Neural cell (in vitro differentiated cells): ENCODE measurements at regions not wholly inside any gene's neighbourhood (a gene's known extent, or its start where the extent isn't known, plus 50 kb on each side); places are given as distances from the start of the nearest gene placed in this dataset.

Experiments used
- H2AFZ ChIP-seq: fragments of 200-600, 300-800 bp; sonication (generic), shearing (Covaris generic); 2 replicates; pipeline ENCODE4 v1.6.0; 2014; ENCODE audit warnings: low read depth, mild to moderate bottlenecking, antibody characterized with exemption, low read length, moderate library complexity
- H3F3A ChIP-seq: fragments of 200-600 bp; shearing (Covaris generic); 2 replicates; pipeline ENCODE4 v1.6.1; 2016; ENCODE audit warnings: mild to moderate bottlenecking, moderate library complexity, mixed read lengths, antibody characterized with exemption, low read length; ENCODE audit not compliant: insufficient read depth, poor library complexity, severe bottlenecking
- H3K27ac ChIP-seq: fragments of 200-600, 300-800 bp; sonication (generic), shearing (Covaris generic); 2 replicates; pipeline ENCODE4 v1.5.1; 2014; ENCODE audit warnings: mild to moderate bottlenecking, low read length, moderate library complexity
- H3K27me3 ChIP-seq: fragments of 300-800, 200-600 bp; sonication (generic), shearing (Covaris generic); 2 replicates; pipeline ENCODE4 v1.6.0; 2014; ENCODE audit warnings: mild to moderate bottlenecking, low read depth, low read length, moderate library complexity; ENCODE audit not compliant: insufficient read depth
- H3K36me3 ChIP-seq: fragments of 300-800, 200-600 bp; sonication (generic), shearing (Covaris generic); 2 replicates; pipeline ENCODE4 v1.5.1; 2014; ENCODE audit warnings: mild to moderate bottlenecking, antibody characterized with exemption, low read length, moderate library complexity; ENCODE audit not compliant: insufficient read depth
- H3K4me2 ChIP-seq: fragments of 300-800, 200-600 bp; sonication (generic), shearing (Covaris generic); 2 replicates; pipeline ENCODE4 v1.6.0; 2014; ENCODE audit warnings: mild to moderate bottlenecking, low read length
- H3K4me3 ChIP-seq: fragments of 300-800, 200-600 bp; sonication (generic), shearing (Covaris generic); 2 replicates; pipeline ENCODE4 v1.5.1; 2014; ENCODE audit warnings: mild to moderate bottlenecking, low read length, moderate library complexity
- H3K79me2 ChIP-seq: fragments of 200-600 bp; shearing (Covaris generic); replicated peaks from 2 replicates; pipeline ENCODE4 v1.6.0; 2014; ENCODE audit warnings: mild to moderate bottlenecking, low read length, moderate library complexity; ENCODE audit not compliant: insufficient read depth
- H3K9ac ChIP-seq: fragments of 300-800, 200-600 bp; sonication (generic), shearing (Covaris generic); 2 replicates; pipeline ENCODE4 v1.6.1; 2016; ENCODE audit warnings: mild to moderate bottlenecking, low read length, mixed read lengths
- H3K9me2 ChIP-seq: fragments of 200-600 bp; shearing (Covaris generic); 2 replicates; pipeline ENCODE4 v1.6.1; 2016; ENCODE audit warnings: mild to moderate bottlenecking, low read length, mixed read lengths; ENCODE audit not compliant: insufficient read depth
- H3K9me3 ChIP-seq: fragments of 200-600, 300-800 bp; sonication (generic), shearing (Covaris generic); 2 replicates; pipeline ENCODE4 v1.6.1; 2016; ENCODE audit warnings: mild to moderate bottlenecking, mixed run types, low read length, moderate library complexity, mixed read lengths
- H4K20me1 ChIP-seq: fragments of 200-600 bp; shearing (Covaris generic); 2 replicates; pipeline ENCODE4 v1.6.1; 2016; ENCODE audit warnings: mild to moderate bottlenecking, mixed run types; ENCODE audit not compliant: insufficient read depth
- EP300 ChIP-seq: fragments of 450-650 bp; conservative IDR thresholded peaks from 2 replicates; pipeline ENCODE4 v1.6.1; 2014; ENCODE audit warnings: antibody characterized with exemption, mild to moderate bottlenecking, moderate library complexity; ENCODE audit not compliant: poor library complexity, severe bottlenecking
- EZH2 ChIP-seq: fragments of 200-600, 300-800 bp; shearing (Covaris generic), sonication (generic); IDR thresholded peaks from 2 replicates; pipeline ENCODE4 v1.6.1; 2014; ENCODE audit warnings: antibody characterized with exemption, low read length, borderline replicate concordance, mild to moderate bottlenecking; ENCODE audit not compliant: insufficient read depth, poor library complexity, severe bottlenecking
- MXI1 ChIP-seq: fragments of 450-650 bp; conservative IDR thresholded peaks from 2 replicates; pipeline ENCODE4 v1.6.1; 2014; ENCODE audit warnings: antibody characterized with exemption, mild to moderate bottlenecking; ENCODE audit not compliant: poor library complexity, severe bottlenecking
- POLR2AphosphoS5 ChIP-seq: IDR thresholded peaks from 2 replicates; pipeline ENCODE4 v1.6.1; 2012
- RAD21 ChIP-seq: fragments of 450-650 bp; conservative IDR thresholded peaks from 2 replicates; pipeline ENCODE4 v1.6.1; 2014; ENCODE audit warnings: antibody characterized with exemption, mild to moderate bottlenecking, moderate library complexity
- REST ChIP-seq: IDR thresholded peaks from 2 replicates; pipeline ENCODE4 v1.6.1; 2012; ENCODE audit warnings: borderline replicate concordance
- SMC3 ChIP-seq: fragments of 450-650 bp; conservative IDR thresholded peaks from 2 replicates; pipeline ENCODE4 v1.6.1; 2014; ENCODE audit warnings: antibody characterized with exemption, mild to moderate bottlenecking, moderate library complexity; ENCODE audit not compliant: poor library complexity
- TAF1 ChIP-seq: IDR thresholded peaks from 2 replicates; pipeline ENCODE4 v1.6.1; 2012; ENCODE audit warnings: low read depth
- TF ChIP-seq, protein P1 (sequence below): fragments of 450-650 bp; IDR thresholded peaks from 2 replicates; pipeline ENCODE4 v1.5.1; 2014; ENCODE audit warnings: antibody characterized with exemption, mild to moderate bottlenecking, moderate library complexity; ENCODE audit not compliant: poor library complexity, severe bottlenecking

- H3K79me2 ChIP-seq = no peaks in the 10 kb centered on the region
- no peak for TF ChIP-seq EZH2
- no peak for TF ChIP-seq EP300
- no peak for TF ChIP-seq RAD21
- TF ChIP-seq MXI1 = no peak
- TF ChIP-seq POLR2AphosphoS5 = no peak
- TF ChIP-seq TAF1 = no peak
- no peak for TF ChIP-seq REST
- TF ChIP-seq, protein P1, sequence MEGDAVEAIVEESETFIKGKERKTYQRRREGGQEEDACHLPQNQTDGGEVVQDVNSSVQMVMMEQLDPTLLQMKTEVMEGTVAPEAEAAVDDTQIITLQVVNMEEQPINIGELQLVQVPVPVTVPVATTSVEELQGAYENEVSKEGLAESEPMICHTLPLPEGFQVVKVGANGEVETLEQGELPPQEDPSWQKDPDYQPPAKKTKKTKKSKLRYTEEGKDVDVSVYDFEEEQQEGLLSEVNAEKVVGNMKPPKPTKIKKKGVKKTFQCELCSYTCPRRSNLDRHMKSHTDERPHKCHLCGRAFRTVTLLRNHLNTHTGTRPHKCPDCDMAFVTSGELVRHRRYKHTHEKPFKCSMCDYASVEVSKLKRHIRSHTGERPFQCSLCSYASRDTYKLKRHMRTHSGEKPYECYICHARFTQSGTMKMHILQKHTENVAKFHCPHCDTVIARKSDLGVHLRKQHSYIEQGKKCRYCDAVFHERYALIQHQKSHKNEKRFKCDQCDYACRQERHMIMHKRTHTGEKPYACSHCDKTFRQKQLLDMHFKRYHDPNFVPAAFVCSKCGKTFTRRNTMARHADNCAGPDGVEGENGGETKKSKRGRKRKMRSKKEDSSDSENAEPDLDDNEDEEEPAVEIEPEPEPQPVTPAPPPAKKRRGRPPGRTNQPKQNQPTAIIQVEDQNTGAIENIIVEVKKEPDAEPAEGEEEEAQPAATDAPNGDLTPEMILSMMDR = no peak
- TF ChIP-seq SMC3 = no peak
- no peaks in the 10 kb centered on the region for H3K36me3 ChIP-seq
- no peaks in the 10 kb centered on the region for H4K20me1 ChIP-seq
- H3K9ac ChIP-seq = no peak overlapping the region
- H3K4me2 ChIP-seq = no peak overlapping the region
- H3K4me3 ChIP-seq = no peak overlapping the region
- H3K9me3 ChIP-seq = no peaks in the 10 kb centered on the region
- no peak overlapping the region for H2AFZ ChIP-seq
- H3K9me2 ChIP-seq = no peaks in the 10 kb centered on the region
- no peaks in the 10 kb centered on the region for H3F3A ChIP-seq
- H3K27ac ChIP-seq = no peak overlapping the region
- no peaks in the 10 kb centered on the region for H3K27me3 ChIP-seq
These were observed 55.1 kb upstream of the ST8SIA3 start for GRCh38 chr18:57297306-57297705.

- no peaks in the 10 kb centered on the region for H3K36me3 ChIP-seq
- no peaks in the 10 kb centered on the region for H3K79me2 ChIP-seq
- no peak overlapping the region for H3K4me3 ChIP-seq
- H3K4me2 ChIP-seq = no peak overlapping the region
- H3F3A ChIP-seq = no peaks in the 10 kb centered on the region
- H3K27me3 ChIP-seq = no peaks in the 10 kb centered on the region
- no peaks in the 10 kb centered on the region for H3K9me3 ChIP-seq
- no peak overlapping the region for H3K9ac ChIP-seq
- H4K20me1 ChIP-seq = no peaks in the 10 kb centered on the region
- no peak overlapping the region for H3K27ac ChIP-seq
- TF ChIP-seq TAF1 = no peak
- TF ChIP-seq EP300 = no peak
- TF ChIP-seq REST = no peak
- no peak for TF ChIP-seq POLR2AphosphoS5
- no peak for TF ChIP-seq MXI1
- TF ChIP-seq, protein P1 = no peak
- no peak for TF ChIP-seq EZH2
- no peak for TF ChIP-seq RAD21
- TF ChIP-seq SMC3 = no peak
- no peaks in the 10 kb centered on the region for H3K9me2 ChIP-seq
- no peak overlapping the region for H2AFZ ChIP-seq
These were observed 52.4 kb upstream of the ST8SIA3 start for GRCh38 chr18:57299931-57300330.
